HG03460 (cell line): ENCODE measurements at regions not wholly inside any gene's neighbourhood (a gene's known extent, or its start where the extent isn't known, plus 50 kb on each side); places are given as distances from the start of the nearest gene placed in this dataset.

ENCODE experiments used
- ATAC-seq: cut with Tn5 transposase; IDR thresholded peaks from one replicate; pipeline ENCODE4 v1.9.1; 2021; ENCODE audit not compliant: unreplicated experiment

GRCh38 chr13:77384999-77385398 lies 58.1 kb upstream of the MYCBP2 start:
- no peak for ATAC-seq

- ATAC-seq = no peak
Measured at GRCh38 chr13:77383097-77383496, 56.2 kb upstream of the MYCBP2 start.

- ATAC-seq = no peak
Measured at GRCh38 chr13:77381059-77381458, 54.2 kb upstream of the MYCBP2 start.

GRCh38 chr13:77379508-77379907 lies 52.6 kb upstream of the MYCBP2 start:
- no peak for ATAC-seq

GRCh38 chr13:77378662-77379061 lies 51.8 kb upstream of the MYCBP2 start:
- ATAC-seq = no peak

- ATAC-seq = no peak
Measured at GRCh38 chr13:77377016-77377415, 50.1 kb upstream of the MYCBP2 start.
